ENCODE measurements at regions not wholly inside any gene's neighbourhood (a gene's known extent, or its start where the extent isn't known, plus 50 kb on each side); places are given as distances from the start of the nearest gene placed in this dataset.

DNA sequence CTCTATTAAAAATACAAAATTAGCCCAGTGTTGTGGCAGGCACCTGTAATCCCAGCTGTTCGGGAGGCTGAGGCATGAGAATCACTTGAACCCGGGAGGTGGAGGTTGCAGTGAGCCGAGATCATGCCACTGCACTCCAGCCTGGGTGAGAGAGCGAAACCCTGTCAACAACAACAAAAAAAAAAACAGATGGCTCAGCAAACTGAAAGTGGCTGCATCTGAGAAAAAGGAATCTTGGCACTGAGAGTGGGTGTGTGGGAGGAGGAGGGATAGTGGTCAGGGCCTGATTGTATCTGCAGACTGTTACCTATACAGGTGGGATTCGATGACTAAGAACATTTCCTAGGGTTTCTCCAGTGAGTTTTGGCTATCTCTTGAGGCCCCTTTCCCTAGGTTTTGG, 122.2 kb upstream of the BARHL2 start:
- Histone ChIP-seq H3K27me3 (ENCODE audit: insufficient read depth, low read length) (no peaks in the 10 kb centered on the region), H3K36me3 (ENCODE audit: insufficient read depth, low read length) (no peaks in the 10 kb centered on the region), H2AFZ (ENCODE audit: low read length, unreplicated experiment) (no peak overlapping the region), H3K27ac (ENCODE audit: low read depth, low read length) (no peak overlapping the region), H3K4me1 (ENCODE audit: control insufficient read depth, insufficient read depth, low read length, unreplicated experiment) (no peaks in the 10 kb centered on the region), H3K4me3 (ENCODE audit: low read depth, low read length) (no peak overlapping the region), H3K79me2 (ENCODE audit: control insufficient read depth, insufficient read depth, low read length, unreplicated experiment) (no peaks in the 10 kb centered on the region)

DNA sequence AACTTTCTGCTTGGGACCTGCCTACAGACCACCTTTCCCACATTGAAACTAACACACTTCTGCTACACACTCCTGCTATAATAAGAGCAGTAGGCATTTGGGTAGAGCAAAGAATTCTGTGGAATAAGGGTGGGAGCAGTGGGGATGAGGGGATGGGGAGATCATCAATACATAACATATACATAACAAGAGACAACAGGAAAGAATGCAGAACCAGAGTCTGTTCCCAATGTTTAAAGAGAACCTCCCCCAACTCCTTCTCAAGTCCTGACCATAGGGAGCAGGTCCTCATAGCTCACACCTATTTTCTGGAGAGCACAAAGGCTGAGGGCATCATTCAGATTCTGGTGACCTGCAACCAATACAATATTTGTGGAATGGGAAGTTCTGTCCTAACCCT, 121.6 kb upstream of the BARHL2 start:
- no peak overlapping the region for H2AFZ ChIP-seq (ENCODE audit: low read length, unreplicated experiment)
- H3K4me3 ChIP-seq (ENCODE audit: low read depth, low read length) = no peak overlapping the region
- no peaks in the 10 kb centered on the region for H3K79me2 ChIP-seq (ENCODE audit: control insufficient read depth, insufficient read depth, low read length, unreplicated experiment)
- no peaks in the 10 kb centered on the region for H3K27me3 ChIP-seq (ENCODE audit: insufficient read depth, low read length)
- no peaks in the 10 kb centered on the region for H3K4me1 ChIP-seq (ENCODE audit: control insufficient read depth, insufficient read depth, low read length, unreplicated experiment)
- H3K36me3 ChIP-seq (ENCODE audit: insufficient read depth, low read length) = no peaks in the 10 kb centered on the region
- H3K27ac ChIP-seq (ENCODE audit: low read depth, low read length) = no peak overlapping the region

DNA sequence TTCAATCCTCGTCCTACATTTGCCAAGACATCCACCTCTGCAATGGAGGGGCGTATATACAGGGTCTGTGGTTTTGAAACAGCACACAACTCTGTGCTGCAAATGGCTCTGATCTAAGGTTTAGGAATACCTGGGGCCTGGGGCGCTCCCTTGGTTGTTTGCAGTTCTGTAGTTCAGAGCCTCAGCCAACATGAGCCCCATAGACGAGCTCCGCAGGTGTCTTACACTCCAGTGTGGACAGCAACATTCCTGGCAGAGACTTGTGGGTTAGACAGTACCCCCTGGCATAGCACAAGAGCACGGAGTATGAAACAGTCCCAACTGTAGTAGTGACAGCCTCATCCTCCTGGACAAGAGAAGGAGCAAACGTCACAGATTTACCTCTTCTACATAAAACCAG, 120.3 kb upstream of the BARHL2 start:
- H3K79me2 ChIP-seq (ENCODE audit: control insufficient read depth, insufficient read depth, low read length, unreplicated experiment) = no peaks in the 10 kb centered on the region
- no peak overlapping the region for H3K4me3 ChIP-seq (ENCODE audit: low read depth, low read length)
- no peaks in the 10 kb centered on the region for H3K4me1 ChIP-seq (ENCODE audit: control insufficient read depth, insufficient read depth, low read length, unreplicated experiment)
- no peak overlapping the region for H3K27ac ChIP-seq (ENCODE audit: low read depth, low read length)
- no peaks in the 10 kb centered on the region for H3K36me3 ChIP-seq (ENCODE audit: insufficient read depth, low read length)
- no peak overlapping the region for H2AFZ ChIP-seq (ENCODE audit: low read length, unreplicated experiment)
- H3K27me3 ChIP-seq (ENCODE audit: insufficient read depth, low read length) = no peaks in the 10 kb centered on the region

DNA sequence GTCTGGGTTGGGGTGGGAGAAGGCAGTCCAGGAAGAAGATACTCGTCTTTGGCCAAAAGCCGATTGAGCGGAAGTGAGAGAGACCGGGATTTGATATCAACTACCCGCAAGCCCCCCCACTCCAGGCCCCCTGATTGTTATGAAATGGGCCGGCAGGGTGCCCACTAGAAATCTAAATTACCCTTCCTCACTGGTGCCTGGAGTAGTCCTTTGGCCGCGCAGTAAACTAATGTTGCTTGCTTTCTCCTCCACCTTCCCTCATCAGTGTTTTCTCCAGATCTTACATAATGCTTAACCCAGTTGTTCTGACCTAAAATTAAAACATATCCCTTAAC, 119.2 kb upstream of the BARHL2 start:
- H3K4me1 ChIP-seq (ENCODE audit: control insufficient read depth, insufficient read depth, low read length, unreplicated experiment) = no peaks in the 10 kb centered on the region
- H2AFZ ChIP-seq (ENCODE audit: low read length, unreplicated experiment) = peak overlapping the region; percentile 56
- H3K27me3 ChIP-seq (ENCODE audit: insufficient read depth, low read length) = no peaks in the 10 kb centered on the region
- H3K4me3 ChIP-seq (ENCODE audit: low read depth, low read length) = peak overlapping the region; percentile 54
- no peaks in the 10 kb centered on the region for H3K36me3 ChIP-seq (ENCODE audit: insufficient read depth, low read length)
- H3K79me2 ChIP-seq (ENCODE audit: control insufficient read depth, insufficient read depth, low read length, unreplicated experiment) = no peaks in the 10 kb centered on the region
- no peak overlapping the region for H3K27ac ChIP-seq (ENCODE audit: low read depth, low read length)

DNA sequence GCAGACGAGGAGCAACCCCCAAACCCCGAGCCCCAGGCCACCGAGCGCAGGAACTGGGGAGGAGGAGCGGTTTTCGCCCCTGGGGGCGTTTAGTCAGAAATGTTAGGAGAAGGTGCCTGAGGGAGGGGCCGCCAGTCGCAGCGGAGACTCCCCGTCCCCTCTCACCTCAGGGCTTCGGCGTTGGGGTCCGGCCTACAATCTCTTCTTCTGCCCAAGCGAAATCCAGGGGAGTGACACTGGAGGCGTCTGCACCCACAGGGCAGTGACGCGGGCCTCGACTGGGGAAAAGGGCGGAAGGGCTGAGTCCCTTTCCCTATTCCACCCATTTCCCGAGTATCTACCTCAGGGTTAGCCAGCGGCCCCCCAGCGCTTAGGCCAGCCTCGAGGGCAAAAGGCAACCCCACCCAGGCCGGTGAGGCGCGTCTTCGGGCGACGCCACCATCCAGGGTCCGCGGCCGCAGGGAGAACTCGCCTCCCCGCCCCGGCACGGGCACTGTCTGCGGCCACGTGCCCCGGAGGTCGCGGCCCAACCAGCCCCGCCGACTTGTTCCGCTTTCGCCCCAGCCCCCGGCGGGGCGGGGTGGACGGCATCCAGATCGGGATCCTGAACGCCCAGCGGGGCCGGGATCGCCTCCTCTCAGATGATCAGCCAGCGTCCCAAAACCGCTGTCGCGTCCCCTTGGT, 118.7 kb upstream of the BARHL2 start:
- Histone ChIP-seq H3K36me3 (ENCODE audit: insufficient read depth, low read length) (no peaks in the 10 kb centered on the region), H3K4me3 (ENCODE audit: low read depth, low read length) (peak overlapping the region; percentile 54), H3K79me2 (ENCODE audit: control insufficient read depth, insufficient read depth, low read length, unreplicated experiment) (no peaks in the 10 kb centered on the region), H3K27me3 (ENCODE audit: insufficient read depth, low read length) (no peaks in the 10 kb centered on the region), H3K27ac (ENCODE audit: low read depth, low read length) (no peak overlapping the region), H2AFZ (ENCODE audit: low read length, unreplicated experiment) (peak overlapping the region; percentile 56), H3K4me1 (ENCODE audit: control insufficient read depth, insufficient read depth, low read length, unreplicated experiment) (no peaks in the 10 kb centered on the region)

DNA sequence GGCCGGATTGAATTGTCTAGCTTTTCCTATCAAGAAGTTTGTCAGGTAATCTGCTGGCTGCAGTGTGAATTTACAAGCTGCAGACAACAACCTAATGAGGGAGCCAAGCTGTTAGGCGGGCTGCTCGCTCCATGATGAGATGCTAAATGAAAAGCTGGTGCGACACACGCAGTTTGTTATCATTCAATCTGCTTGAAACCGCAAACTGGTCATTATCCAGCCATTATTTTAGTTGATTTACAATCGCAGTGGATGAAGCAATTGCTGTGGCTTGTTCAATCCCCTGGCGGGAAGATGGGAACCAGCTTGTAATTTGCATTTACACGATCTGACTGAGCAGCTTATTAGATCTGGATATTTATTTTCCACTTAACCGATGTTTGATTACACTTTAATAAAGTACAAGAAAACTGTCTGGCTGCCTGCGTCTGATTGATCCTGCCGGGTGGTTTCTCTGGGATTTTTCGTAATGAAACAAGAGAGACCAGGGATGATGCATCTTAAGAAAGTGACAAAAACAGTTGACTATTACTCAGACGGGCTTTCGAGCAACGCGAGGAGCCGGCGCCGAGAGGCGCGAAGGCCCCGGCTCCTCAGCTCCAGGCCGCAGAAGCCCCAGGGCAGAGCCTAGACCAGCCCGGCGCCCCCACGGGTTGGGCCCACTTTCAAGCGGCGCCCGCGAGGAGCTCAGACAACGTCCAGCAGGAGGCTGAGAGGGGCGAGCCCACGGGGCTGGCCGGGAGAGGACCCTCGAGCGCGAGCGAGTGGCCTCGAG, 118.0 kb upstream of the BARHL2 start:
- H3K4me1 ChIP-seq (ENCODE audit: control insufficient read depth, insufficient read depth, low read length, unreplicated experiment) = no peaks in the 10 kb centered on the region
- no peaks in the 10 kb centered on the region for H3K27me3 ChIP-seq (ENCODE audit: insufficient read depth, low read length)
- H2AFZ ChIP-seq (ENCODE audit: low read length, unreplicated experiment) = no peak overlapping the region
- H3K27ac ChIP-seq (ENCODE audit: low read depth, low read length) = no peak overlapping the region
- no peaks in the 10 kb centered on the region for H3K79me2 ChIP-seq (ENCODE audit: control insufficient read depth, insufficient read depth, low read length, unreplicated experiment)
- no peaks in the 10 kb centered on the region for H3K36me3 ChIP-seq (ENCODE audit: insufficient read depth, low read length)
- H3K4me3 ChIP-seq (ENCODE audit: low read depth, low read length) = no peak overlapping the region

DNA sequence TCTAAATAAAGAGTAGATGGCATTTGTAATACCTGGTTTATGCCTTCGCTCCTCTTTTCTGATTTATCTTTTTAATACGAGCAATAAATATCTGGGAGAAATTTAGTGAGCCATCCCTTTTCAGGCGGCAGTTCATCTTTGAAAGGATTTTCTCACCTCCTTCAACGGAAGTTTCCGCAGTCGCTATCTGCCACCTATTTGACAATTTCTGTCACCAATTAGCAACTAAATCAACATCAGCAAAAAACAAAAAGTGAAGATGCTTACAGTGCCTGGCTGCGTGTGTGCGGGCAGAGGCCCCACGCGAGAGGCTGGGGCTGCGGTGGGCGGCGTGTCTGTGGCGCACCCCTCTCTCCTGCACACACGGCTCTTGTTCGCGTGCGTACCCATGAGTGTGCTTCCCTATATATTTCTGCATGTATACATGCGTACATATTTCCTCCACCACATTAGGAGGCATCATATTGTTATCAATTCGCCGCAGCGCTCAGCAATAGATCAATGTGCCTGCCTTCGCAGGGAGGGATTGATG, 117.3 kb upstream of the BARHL2 start:
- H3K27ac ChIP-seq (ENCODE audit: low read depth, low read length) = no peak overlapping the region
- H3K79me2 ChIP-seq (ENCODE audit: control insufficient read depth, insufficient read depth, low read length, unreplicated experiment) = no peaks in the 10 kb centered on the region
- H3K27me3 ChIP-seq (ENCODE audit: insufficient read depth, low read length) = no peaks in the 10 kb centered on the region

DNA sequence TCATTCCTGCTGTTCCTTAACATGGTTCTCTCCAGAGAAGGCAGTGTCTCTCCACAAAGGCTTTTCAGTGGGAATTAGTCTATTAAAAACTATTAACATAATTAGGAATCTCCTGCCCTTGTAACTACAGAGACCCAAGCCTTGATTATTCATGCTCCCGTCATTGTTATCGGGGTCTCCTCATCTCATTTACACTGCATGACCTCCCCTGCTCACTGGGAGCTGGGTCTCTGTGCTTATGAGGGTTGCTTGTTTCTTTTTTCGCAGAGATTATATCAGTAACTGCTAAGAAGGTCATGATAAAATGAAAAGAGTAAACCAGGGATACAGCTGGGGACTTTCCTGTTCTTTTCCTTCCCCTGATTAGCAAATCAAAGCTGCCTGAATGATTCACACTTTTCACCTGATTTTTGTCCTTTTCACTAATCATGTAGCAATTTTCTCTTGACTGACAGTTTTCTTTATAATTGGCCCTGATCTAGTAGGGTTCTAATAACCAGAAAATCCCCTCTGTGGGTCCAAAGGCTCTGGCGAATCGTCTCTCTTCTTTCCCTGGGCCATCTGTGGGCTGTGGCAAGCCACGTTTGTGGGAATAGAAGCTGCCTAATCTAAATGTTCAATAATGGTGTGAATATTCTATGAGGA, 116.5 kb upstream of the BARHL2 start:
- no peak overlapping the region for H2AFZ ChIP-seq (ENCODE audit: low read length, unreplicated experiment)
- no peaks in the 10 kb centered on the region for H3K79me2 ChIP-seq (ENCODE audit: control insufficient read depth, insufficient read depth, low read length, unreplicated experiment)
- H3K4me3 ChIP-seq (ENCODE audit: low read depth, low read length) = no peak overlapping the region
- H3K4me1 ChIP-seq (ENCODE audit: control insufficient read depth, insufficient read depth, low read length, unreplicated experiment) = no peaks in the 10 kb centered on the region
- no peaks in the 10 kb centered on the region for H3K36me3 ChIP-seq (ENCODE audit: insufficient read depth, low read length)
- no peaks in the 10 kb centered on the region for H3K27me3 ChIP-seq (ENCODE audit: insufficient read depth, low read length)
- H3K27ac ChIP-seq (ENCODE audit: low read depth, low read length) = no peak overlapping the region

More for the DNA sequence above, 117.3 kb upstream of the BARHL2 start:
- Histone ChIP-seq H3K4me1 (ENCODE audit: control insufficient read depth, insufficient read depth, low read length, unreplicated experiment) (no peaks in the 10 kb centered on the region), H2AFZ (ENCODE audit: low read length, unreplicated experiment) (no peak overlapping the region), H3K4me3 (ENCODE audit: low read depth, low read length) (no peak overlapping the region), H3K36me3 (ENCODE audit: insufficient read depth, low read length) (no peaks in the 10 kb centered on the region)

DNA sequence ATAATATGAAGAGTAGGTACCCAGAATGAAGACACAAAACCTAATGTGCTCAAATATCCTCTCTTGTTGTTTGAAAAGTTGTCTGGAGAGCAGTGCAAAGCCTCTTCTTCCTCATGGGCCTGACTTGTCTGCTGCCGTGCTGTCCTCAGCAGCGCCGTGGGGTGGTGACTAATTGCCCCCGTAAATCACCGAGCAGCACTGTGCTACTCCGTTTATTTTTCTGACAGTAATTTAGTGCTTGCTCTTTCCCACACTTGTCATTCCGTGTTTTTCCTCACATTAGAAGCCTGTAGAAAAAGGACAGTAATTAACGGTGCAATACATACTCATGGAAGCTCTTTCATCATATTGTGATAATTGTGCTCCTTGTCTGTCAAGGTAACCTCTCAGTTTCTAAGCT, 114.8 kb upstream of the BARHL2 start:
- H2AFZ ChIP-seq (ENCODE audit: low read length, unreplicated experiment) = no peak overlapping the region
- no peaks in the 10 kb centered on the region for H3K27me3 ChIP-seq (ENCODE audit: insufficient read depth, low read length)
- no peaks in the 10 kb centered on the region for H3K4me1 ChIP-seq (ENCODE audit: control insufficient read depth, insufficient read depth, low read length, unreplicated experiment)
- no peaks in the 10 kb centered on the region for H3K79me2 ChIP-seq (ENCODE audit: control insufficient read depth, insufficient read depth, low read length, unreplicated experiment)
- H3K4me3 ChIP-seq (ENCODE audit: low read depth, low read length) = no peak overlapping the region
- no peak overlapping the region for H3K27ac ChIP-seq (ENCODE audit: low read depth, low read length)
- no peaks in the 10 kb centered on the region for H3K36me3 ChIP-seq (ENCODE audit: insufficient read depth, low read length)

DNA sequence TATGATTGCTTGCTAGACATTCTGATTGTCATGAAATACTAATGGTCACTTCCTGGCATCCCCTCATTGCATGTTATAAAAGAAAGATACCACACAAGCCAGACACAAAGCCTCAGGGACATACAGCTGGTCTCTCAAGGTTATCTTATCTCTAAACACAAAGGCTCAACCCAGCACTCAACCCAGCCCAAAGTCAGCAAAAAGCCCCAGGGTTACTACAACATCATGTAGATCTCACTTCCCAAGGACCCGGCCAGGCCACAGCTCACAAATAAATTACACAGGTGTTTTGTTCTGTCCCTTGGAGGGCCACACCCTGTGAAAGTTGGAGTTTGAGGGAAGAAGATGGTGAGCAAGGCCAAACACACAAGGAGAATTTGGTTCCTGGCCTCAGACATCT, 109.7 kb upstream of the BARHL2 start:
- Histone ChIP-seq H3K27me3 (ENCODE audit: insufficient read depth, low read length) (no peaks in the 10 kb centered on the region), H2AFZ (ENCODE audit: low read length, unreplicated experiment) (no peak overlapping the region), H3K27ac (ENCODE audit: low read depth, low read length) (no peak overlapping the region), H3K36me3 (ENCODE audit: insufficient read depth, low read length) (no peaks in the 10 kb centered on the region), H3K4me3 (ENCODE audit: low read depth, low read length) (no peak overlapping the region), H3K79me2 (ENCODE audit: control insufficient read depth, insufficient read depth, low read length, unreplicated experiment) (no peaks in the 10 kb centered on the region), H3K4me1 (ENCODE audit: control insufficient read depth, insufficient read depth, low read length, unreplicated experiment) (peaks cover 1% of the 10 kb centered on the region)

All from ACC112 (cell line).